Fibroblast of peridontal ligament (primary cell): ENCODE measurements at regions not wholly inside any gene's neighbourhood (a gene's known extent, or its start where the extent isn't known, plus 50 kb on each side); places are given as distances from the start of the nearest gene placed in this dataset.
"Not testable (repeated sequence)": the region's sequence is repeated elsewhere in the genome, so short reads cannot be mapped to it uniquely, and the experiment has no call there.

Experiments used
- DNase-seq: peaks from one replicate; pipeline ENCODE4 v3.0.0-alpha.2; 2010; ENCODE audit errors: extremely low read depth

DNA sequence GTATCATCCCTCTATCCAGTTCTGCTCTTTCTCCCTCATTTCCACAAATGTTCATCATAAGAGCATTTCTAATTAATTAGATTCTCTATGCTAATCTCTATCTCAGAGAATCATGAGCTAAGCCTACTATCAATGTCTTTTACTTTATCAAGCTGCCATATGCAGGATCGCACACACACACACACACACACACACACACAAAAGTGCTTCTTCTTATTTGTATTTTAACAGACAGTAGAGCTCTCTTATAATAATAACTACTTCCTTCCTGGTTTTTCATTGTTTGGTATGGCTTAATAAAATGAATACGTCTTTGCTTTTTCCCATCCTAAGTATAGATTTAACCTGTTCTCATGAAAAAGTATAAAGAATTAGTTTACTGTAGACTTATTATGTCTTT is 170.2 kb downstream of the HAO1 start:
- no peak for DNase-seq

- DNase-seq: no peak
Measured at GRCh38 chr20:7770578-7770977, 169.7 kb downstream of the HAO1 start.

GRCh38 chr20:7772371-7772770 is 167.9 kb downstream of the HAO1 start:
- peak; percentile 91 for DNase-seq

GRCh38 chr20:7773511-7773910 is 166.7 kb downstream of the HAO1 start:
- DNase-seq: no peak

DNA sequence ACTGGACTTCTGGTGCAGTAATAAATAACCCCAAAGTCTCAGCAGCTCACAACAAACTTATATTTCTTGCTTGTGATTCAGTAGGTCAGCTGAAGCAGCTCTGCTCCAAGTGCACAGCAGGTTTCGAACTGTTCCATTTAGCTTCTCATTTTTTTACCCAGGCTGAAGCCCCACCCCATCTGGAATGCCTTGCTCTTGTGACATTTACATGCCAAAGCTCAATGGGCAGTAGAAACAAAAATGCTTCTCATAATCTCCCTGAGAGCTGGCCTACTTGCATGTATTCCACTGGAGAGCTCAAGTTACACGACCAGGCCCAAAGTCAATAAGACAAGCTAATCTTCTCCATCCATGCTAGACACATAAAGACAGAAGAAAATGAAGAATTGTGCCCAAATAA is 165.2 kb downstream of the HAO1 start:
- DNase-seq: peak; percentile 95

- DNase-seq: no peak
Measured at GRCh38 chr20:7776148-7776547, 164.1 kb downstream of the HAO1 start.

GRCh38 chr20:7790189-7790588 is 150.1 kb downstream of the HAO1 start:
- peak; percentile 71 for DNase-seq

- DNase-seq: no peak
Measured at GRCh38 chr20:7792150-7792869, 147.9 kb downstream of the HAO1 start.

DNA sequence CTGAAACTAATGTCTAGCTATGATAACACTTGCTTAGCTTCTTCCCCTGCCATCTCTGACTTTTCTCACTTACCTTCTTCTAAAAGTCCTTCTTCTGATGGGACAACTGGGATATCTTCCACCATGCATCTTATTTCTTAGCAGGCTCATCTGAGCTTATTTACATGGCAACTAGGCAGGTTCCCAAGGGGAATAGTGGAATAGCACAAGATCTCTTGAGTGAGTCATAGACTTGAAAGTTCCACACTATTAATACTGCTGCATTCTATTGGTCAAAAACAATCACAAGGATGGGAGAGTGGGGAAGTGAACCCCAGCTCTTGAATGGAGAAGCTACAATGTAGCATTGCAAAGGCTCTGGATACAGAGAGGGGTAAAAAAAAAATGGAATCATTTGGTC is 142.1 kb downstream of the HAO1 start:
- DNase-seq: peak; percentile 58

DNA sequence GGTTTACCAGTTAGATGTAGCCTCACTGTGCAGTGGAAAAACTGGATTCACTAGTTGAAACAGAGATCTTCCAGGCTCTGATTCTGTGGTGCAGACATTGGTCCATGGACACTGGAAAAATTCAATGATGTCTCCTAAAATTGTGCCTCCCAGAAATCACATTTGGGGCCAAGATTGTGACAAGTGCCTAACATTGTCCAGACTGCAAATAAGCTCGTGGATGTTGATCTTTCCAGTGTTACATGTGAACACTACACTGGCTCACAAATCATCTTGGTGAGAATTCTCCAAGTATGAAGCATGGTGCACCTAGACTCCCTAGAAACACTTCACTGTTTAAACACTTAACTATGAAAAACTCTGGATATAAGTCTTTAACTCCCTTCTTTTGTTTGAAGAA is 140.4 kb downstream of the HAO1 start:
- DNase-seq: no peak

GRCh38 chr20:7803411-7804151 is 136.7 kb downstream of the HAO1 start:
- DNase-seq: not testable (repeated sequence)

DNA sequence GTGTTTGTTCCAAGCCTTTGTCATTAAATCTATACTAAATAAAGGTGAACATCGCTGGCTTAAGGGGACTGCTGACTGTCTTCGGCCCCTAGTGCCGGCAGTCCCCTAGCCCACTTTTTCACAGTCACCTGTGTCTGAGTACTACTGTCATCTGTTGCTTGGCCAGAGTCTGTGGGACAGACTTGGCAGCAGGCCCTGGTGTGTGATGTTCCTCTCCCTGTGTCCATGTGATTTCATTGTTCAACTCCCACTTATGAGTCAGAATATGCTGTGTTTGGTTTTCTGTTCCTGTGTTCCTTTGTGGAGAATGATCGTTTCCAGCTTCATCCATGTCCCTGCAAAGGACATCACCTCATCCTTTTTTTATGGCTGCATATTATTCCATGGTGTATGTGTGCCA is 133.4 kb downstream of the HAO1 start:
- DNase-seq: no peak

GRCh38 chr20:7817286-7817685 is 123.0 kb downstream of the HAO1 start:
- no peak for DNase-seq

- no peak for DNase-seq
Measured at GRCh38 chr20:7818477-7818876, 121.8 kb downstream of the HAO1 start.

DNA sequence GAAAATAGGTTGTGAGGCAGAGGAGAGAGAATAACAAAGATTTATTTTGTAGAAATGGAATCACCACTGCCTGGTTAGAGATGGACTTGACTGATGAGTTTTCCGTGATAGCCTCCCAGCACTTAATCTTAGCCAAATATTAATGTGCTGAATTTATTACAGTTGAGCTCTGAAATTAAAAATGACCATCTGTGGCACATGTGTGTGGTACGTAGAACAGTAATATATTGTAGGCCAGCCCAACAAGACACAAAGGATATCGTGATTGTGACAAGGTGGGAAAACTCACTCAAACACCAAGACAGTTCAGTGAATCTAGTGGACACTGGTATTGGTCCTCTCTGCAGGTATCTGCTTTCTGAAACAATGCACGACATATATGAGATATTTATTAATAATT is 119.4 kb downstream of the HAO1 start:
- DNase-seq: no peak

GRCh38 chr20:7822772-7823171 is 117.5 kb downstream of the HAO1 start:
- no peak for DNase-seq

DNA sequence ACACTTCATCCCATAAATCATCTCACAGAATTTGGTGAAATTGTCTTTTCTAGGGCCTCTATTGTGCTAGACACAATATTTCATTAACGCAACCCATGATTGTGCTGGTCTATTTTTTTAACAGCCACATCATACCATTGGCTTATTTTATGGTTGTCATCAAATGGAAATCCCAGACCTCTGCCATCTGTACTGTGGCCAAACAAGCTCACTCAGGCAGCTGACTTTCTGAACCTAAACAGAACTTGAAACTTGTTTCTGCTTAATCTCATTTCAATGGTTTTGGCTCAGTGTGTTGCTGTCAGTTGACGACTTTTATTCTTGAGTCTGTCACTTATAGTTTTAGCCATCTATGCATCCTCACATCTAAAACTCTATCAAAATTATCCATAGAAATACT is 111.8 kb downstream of the HAO1 start:
- peak; percentile 46 for DNase-seq

DNA sequence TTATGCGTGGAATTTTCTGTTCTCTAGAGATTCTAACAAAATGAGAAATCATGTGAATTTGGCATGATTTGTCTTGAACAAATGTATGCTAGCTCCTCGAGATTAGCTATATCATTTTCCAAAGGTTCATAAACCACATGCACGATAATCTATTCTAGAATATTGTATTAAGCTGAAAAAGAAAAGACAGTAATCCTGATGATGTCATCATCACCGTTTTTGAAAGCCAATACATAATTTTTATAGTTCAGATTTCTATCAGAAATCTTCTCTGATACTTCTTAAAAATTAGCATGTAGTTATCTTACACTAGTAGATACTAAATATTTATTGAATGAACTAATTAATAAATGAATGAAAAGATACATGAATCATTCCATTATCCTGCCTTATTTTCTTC is 111.2 kb downstream of the HAO1 start:
- DNase-seq: no peak

DNA sequence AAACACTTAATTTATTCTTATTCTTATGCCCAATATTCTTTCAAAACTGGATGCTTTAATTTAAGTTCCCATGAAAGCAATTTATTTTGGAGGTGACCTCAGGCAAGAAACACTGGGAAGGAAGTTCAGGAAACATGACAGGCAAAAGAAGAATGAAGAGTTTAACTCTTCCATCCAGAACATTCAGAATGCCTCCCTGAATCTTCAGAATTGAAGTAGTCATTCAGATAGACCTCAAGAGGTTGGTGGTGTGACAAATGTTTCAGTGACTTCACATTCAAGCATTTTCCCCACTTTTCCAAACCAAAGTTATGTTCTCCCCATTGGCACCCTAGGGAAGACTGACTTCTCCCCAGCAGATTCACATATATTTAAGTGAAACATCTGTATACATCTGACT is 110.5 kb downstream of the HAO1 start:
- peak; percentile 15 for DNase-seq
